Stimulated activated CD8-positive, alpha-beta memory T cell treated with anti-CD3 and anti-CD28 coated beads, Interleukin-15, amount 100 ng/mL, for 48 hours (primary cell): ENCODE measurements at regions not wholly inside any gene's neighbourhood (a gene's known extent, or its start where the extent isn't known, plus 50 kb on each side); places are given as distances from the start of the nearest gene placed in this dataset.

ENCODE experiments used
- DNase-seq, 2 donors: peaks; one replicate each; pipeline ENCODE4 v3.0.0-alpha.2; 2020; ENCODE audit warnings: low read depth in 2 of 2

GRCh38 chr1:14440166-14440565 is 158.3 kb upstream of the KAZN start:
- DNase-seq, result no peak

DNA sequence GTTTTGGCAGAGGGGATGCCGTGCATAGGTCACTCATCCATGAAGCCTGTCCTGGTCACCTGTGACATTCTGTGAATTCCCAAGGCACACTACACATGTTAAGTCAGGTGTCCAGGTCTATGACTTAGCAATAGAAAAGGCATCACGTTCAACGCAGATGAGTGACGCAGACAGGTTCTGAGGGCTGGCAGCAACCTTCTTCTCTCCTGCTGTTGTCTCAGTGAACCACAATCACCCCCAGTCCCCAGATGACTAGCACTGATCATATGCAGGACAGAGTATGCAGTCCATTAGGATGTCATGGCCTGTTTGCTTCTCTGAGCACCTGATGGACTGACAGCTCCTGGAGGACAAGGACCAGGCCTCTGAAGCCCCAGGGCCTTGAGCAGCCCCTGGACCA is 157.8 kb upstream of the KAZN start:
- no peak for DNase-seq

GRCh38 chr1:14441302-14441741 is 157.2 kb upstream of the KAZN start:
- no peak for DNase-seq

GRCh38 chr1:14442669-14443068 is 155.8 kb upstream of the KAZN start:
- DNase-seq, result no peak

DNA sequence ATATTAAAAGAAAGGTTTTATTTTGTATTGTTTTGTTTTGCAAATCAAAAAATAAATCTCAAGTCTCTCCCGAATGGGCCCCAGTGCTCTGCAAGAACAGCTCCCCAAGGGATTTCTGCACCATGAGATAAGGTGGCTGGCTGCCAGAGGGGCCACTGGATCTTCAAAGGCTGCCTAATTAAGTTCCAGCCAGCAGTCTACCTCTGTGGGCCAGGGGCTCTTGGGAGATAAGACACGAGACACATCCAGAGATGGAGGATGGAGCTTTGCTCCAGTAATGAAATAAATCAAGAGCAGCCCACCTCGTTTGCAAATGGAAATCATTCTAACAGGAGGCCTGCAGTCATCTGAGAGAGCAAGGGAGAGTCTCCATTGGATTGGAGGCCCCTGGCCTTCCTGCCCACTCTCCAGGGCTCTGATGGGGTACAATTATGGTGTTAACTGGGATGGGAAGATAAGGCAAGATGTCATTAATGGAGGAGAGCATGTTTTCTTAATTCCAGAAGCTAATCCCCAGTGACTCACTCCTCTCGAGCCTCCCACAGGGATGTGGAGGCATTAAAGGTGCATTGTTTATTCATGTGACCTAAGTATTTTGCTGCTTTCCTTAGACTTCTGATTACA is 155.2 kb upstream of the KAZN start:
- no peak for DNase-seq

DNA sequence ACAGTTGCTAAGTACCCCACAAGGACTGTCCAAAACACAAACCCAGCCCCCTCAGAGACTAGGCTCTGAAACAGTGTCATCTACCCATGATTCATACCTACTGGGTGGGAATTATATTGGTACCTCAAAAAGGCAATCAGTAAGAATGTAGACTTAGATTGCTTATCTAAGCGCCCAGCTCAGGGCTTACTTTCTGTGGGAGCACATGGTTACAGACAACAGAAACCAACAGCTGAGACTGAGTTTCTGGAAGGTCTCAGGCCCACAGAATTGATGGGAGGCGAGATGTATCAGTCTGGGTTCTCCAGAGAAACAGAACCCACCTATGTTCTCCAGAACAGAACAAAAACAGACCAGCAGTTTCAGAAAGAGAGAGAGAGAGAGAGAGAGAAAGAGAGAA is 147.3 kb upstream of the KAZN start:
- no peak for DNase-seq

DNA sequence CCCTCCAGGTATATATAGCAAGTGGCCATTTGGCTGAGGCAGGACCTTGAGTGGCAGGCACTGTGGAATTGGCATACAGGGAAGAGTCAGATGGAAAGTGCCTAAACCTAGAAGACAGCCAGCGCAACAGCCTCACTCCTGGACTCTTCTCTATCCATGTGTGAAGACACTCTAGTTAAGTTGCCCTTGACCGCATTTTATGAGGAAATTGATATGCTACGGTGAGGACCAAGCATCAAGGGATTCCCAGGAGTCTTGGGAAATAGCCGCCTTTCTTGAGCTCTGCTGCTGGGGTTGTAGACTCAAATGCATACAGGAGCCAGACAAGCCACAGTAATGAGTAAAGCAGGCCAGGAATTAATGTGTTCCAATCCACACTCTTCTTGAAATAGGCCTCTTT is 145.9 kb upstream of the KAZN start:
- DNase-seq, result no peak

GRCh38 chr1:14460173-14460572 is 138.3 kb upstream of the KAZN start:
- DNase-seq, result no peak

DNA sequence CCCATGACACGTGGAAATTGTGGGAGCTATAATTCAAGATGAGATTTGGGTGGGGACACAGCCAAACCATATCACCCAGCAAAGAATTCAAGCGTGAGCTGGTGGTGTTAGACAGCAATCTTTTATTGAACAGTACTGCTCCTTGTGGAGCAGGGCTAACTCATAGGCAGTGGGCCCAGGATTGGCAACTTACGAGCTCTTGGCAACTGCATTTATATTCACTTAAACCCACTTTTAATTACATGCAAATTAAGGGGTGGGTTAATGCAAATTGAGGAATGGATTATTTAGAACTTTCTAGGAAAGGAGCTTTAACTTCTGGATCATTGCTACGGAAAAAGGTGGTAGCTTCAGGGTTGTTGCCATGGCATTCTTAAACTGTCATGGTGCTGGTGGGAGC is 135.6 kb upstream of the KAZN start:
- no peak for DNase-seq

- DNase-seq, result no peak
Measured at GRCh38 chr1:14466006-14466405, 132.5 kb upstream of the KAZN start.

- no peak for DNase-seq
Measured at GRCh38 chr1:14467112-14467511, 131.4 kb upstream of the KAZN start.

DNA sequence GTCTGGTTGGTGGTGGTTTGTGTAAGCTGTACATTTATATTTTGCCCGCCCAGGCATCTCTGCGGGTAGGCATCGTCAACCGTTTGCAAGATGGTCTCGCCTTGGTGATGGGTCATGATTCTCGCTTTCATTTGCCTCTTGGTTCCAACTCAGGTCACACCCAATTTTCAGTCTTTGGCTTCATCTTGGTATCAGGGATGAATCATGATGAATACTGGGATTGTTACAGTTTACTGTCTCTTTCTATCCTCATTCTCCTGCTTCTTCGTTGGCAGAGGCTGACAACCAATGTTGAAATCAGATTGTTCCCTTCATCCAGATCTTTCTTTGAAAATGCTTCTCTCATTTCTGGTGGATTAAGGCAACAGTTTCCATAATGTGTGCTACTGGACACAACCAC is 129.7 kb upstream of the KAZN start:
- DNase-seq, result no peak

GRCh38 chr1:14470802-14471201 is 127.7 kb upstream of the KAZN start:
- DNase-seq, result no peak

DNA sequence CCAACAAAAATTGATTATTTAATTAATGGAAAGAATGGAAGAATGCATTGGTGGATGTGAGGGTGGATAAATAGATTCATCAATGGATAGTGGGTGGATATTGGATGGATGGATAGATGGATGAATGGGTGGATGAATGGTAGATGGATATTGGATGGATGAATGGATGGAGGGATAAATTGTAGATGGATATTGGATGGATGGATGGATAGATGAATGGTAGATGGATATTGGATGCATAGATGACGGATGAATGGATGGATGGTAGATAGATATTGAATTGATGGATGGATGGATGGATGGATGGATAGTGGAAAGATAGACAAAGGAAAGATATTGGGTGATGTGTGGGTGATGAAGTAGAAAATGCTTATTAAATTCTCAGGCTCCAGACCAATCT is 123.6 kb upstream of the KAZN start:
- DNase-seq, result no peak

- no peak for DNase-seq
Measured at GRCh38 chr1:14476170-14476955, 122.1 kb upstream of the KAZN start.

- DNase-seq, result no peak
Measured at GRCh38 chr1:14478120-14478519, 120.4 kb upstream of the KAZN start.

DNA sequence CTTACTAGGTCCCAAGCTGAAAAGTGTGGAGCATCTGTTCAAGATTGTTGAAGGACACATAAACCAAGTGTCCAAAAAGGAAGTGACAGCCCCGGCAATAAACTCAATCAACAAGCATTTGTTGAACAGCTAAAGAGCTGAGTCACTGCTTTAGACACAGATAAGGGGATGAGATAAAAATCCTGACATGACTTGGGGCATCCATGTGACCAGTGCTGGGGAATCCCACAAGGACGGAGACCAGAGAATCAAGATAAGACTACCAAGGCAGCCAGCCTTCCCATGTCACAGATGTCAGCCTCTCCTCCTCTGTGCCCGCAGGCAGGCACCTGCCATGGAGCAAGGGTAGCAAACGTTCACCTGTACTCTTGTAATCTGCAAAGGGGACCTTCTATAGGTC is 118.6 kb upstream of the KAZN start:
- no peak for DNase-seq

- no peak for DNase-seq
Measured at GRCh38 chr1:14482784-14483450, 115.6 kb upstream of the KAZN start.

DNA sequence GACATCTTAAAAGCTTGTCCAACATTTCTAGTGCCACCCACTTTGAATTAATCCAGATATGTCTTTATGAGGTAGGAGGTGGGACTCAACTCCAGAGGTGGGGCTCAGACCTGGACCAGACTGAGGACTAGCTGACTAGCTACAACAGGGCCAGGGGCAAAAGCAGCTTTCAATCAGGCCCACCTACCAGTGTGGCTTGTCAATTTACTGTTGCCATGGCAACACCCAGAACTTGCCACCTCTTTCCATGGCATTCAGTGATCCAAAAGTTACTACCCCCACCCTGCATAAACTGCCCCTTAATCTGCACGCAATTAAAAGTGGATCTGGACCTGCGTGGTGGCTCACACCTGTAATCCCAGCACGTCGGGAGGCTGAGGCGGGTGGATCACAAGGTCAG is 113.2 kb upstream of the KAZN start:
- DNase-seq, result no peak

- no peak for DNase-seq
Measured at GRCh38 chr1:14486401-14487201, 111.9 kb upstream of the KAZN start.

DNA sequence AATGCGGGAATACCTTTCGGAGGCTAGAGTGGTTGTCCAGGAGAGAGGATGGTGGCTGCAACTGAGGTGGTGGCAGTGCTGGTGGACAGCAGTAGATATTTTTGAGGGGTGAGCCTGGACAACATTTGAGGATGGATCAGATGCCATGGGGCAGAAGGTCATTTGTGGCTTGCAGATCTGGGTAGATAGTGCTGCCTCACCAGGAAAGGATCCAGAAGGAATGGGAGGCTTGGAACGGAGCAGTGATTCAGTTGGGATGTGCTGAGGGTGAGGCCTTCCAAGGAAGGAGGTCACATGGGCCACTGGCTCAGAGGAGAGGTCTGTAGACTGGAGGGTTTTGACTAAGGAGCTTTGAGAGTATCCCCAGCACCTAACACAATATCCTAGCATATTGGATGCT is 110.8 kb upstream of the KAZN start:
- no peak for DNase-seq

DNA sequence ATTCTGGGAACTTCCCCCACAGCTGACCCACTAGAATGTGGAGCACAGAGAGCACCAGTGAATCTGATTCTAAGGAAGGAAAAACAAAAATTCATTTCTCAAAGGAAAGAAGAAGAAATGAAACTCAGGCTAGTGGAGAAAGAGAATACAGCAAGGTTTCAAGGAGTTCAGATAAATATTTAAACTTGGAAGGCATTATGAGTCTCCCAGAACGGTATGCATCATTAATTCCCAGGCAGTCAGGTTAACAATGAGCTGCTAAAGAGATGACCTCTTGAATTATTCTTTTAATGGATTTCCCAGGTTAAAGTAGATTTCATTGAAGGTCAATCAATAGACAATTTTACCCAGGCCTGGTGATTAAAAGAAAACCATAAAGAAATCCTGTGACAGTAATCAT is 103.6 kb upstream of the KAZN start:
- DNase-seq, result no peak
